ENCODE measurements at regions not wholly inside any gene's neighbourhood (a gene's known extent, or its start where the extent isn't known, plus 50 kb on each side); places are given as distances from the start of the nearest gene placed in this dataset.

DNA sequence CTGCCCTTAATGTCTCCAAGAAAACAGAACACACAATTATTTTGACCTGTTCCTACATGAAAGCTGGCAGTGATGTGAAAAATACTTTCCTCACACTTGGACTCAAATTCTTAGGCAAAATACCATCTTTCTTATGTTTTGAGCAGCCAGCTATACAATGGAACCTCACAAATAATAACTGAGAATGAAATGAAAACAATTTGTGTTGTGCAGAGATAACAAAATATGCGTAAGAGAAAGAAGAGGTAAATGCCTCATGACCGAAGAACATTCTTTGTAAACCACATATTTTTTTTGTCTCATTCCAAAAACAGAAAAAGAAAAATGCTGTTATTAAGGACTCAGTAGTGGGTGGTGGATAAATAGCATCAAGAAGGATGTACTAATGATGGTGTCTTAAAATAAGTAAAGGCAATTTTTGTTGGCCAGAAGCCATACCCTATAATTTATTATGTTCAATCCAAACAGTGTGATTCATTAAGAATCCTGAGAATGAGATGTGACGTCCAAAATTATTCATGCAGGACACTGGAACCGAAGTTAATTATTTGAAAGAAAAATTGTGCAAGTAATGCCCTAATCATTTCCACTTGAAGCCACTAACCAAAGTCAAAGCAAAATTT is 193.0 kb upstream of the NETO1 start:
- H3K27ac Mint-ChIP-seq, result no peak overlapping the region
- no peak overlapping the region for H3K4me3 ChIP-seq (ENCODE audit: low read depth, low read length)
- peaks cover 0 to 10% (median 4%) of the 10 kb centered on the region in 7 donors for H3K9me3 Mint-ChIP-seq
- H3K4me1 Mint-ChIP-seq, result no peaks in the 10 kb centered on the region
- no peaks in the 10 kb centered on the region for H3K36me3 Mint-ChIP-seq
- no peaks in the 10 kb centered on the region for H3K27me3 ChIP-seq (ENCODE audit: control insufficient read depth, insufficient read depth, low read length)
- ATAC-seq (ENCODE audit: low read depth in 2 of 2) (no peak), DNase-seq (no peak)
- H3K27me3 Mint-ChIP-seq, result no peaks in the 10 kb centered on the region
- H3K4me1 ChIP-seq (ENCODE audit: control insufficient read depth, insufficient read depth, low read length, poor library complexity, severe bottlenecking), result no peaks in the 10 kb centered on the region
- peaks cover 0 to 2% of the 10 kb centered on the region in 2 experiments for H3K9me3 ChIP-seq (ENCODE audit: control insufficient read depth in 2 of 2, low read length in 2 of 2)
- no peak overlapping the region for H3K4me3 Mint-ChIP-seq
- no peak overlapping the region for H3K27ac ChIP-seq (ENCODE audit: insufficient read depth, low read length, poor library complexity, severe bottlenecking)
- H3K36me3 ChIP-seq (ENCODE audit: control insufficient read depth, insufficient read depth, low read length), result no peaks in the 10 kb centered on the region

GRCh38 chr18:73059280-73059679 is 191.5 kb upstream of the NETO1 start:
- Histone ChIP-seq H3K36me3 (ENCODE audit: control insufficient read depth, insufficient read depth, low read length) (no peaks in the 10 kb centered on the region), H3K27ac (ENCODE audit: insufficient read depth, low read length, poor library complexity, severe bottlenecking) (no peak overlapping the region), H3K4me1 (ENCODE audit: control insufficient read depth, insufficient read depth, low read length, poor library complexity, severe bottlenecking) (no peaks in the 10 kb centered on the region), H3K4me3 (ENCODE audit: low read depth, low read length) (no peak overlapping the region), H3K27me3 (ENCODE audit: control insufficient read depth, insufficient read depth, low read length) (no peaks in the 10 kb centered on the region), H3K9me3 (ENCODE audit: control insufficient read depth in 2 of 2, low read length in 2 of 2) (peaks cover 0 to 2% of the 10 kb centered on the region in 2 experiments)
- DNase-seq, result no peak
- no peak overlapping the region for H3K27ac Mint-ChIP-seq
- no peak overlapping the region for H3K4me3 Mint-ChIP-seq
- no peaks in the 10 kb centered on the region for H3K36me3 Mint-ChIP-seq
- ATAC-seq (ENCODE audit: low read depth in 2 of 2), result no peak
- H3K9me3 Mint-ChIP-seq, result peaks cover 0 to 10% (median 4%) of the 10 kb centered on the region in 7 donors
- H3K27me3 Mint-ChIP-seq, result no peaks in the 10 kb centered on the region
- no peaks in the 10 kb centered on the region for H3K4me1 Mint-ChIP-seq

DNA sequence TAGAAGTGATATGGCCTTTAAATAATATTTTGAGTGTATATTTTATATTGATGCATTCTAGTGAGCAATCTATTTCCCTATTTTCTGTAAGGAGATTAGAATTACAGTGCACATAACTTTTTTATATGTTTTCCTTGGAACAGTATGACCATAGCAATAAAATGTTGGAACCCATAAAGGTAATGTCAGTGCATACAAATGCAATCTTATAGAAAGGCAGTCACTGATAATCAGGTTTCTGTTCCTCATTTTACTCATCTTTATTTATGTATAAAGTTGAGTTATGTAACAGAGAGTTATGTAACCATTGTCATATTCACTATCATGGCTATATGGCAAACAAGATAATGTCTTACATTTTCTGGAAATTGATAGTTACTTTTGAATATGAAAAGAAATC is 179.9 kb upstream of the NETO1 start:
- Histone ChIP-seq H3K4me3 (ENCODE audit: low read depth, low read length) (no peak overlapping the region), H3K9me3 (ENCODE audit: control insufficient read depth in 2 of 2, low read length in 2 of 2) (no peaks in the 10 kb centered on the region), H3K27ac (ENCODE audit: insufficient read depth, low read length, poor library complexity, severe bottlenecking) (no peak overlapping the region), H3K27me3 (ENCODE audit: control insufficient read depth, insufficient read depth, low read length) (no peaks in the 10 kb centered on the region), H3K4me1 (ENCODE audit: control insufficient read depth, insufficient read depth, low read length, poor library complexity, severe bottlenecking) (no peaks in the 10 kb centered on the region), H3K36me3 (ENCODE audit: control insufficient read depth, insufficient read depth, low read length) (no peaks in the 10 kb centered on the region)
- H3K4me1 Mint-ChIP-seq, result no peaks in the 10 kb centered on the region
- no peaks in the 10 kb centered on the region for H3K36me3 Mint-ChIP-seq
- H3K9me3 Mint-ChIP-seq, result peaks cover 0 to 18% (median 11%) of the 10 kb centered on the region in 7 donors
- no peak overlapping the region for H3K27ac Mint-ChIP-seq
- H3K27me3 Mint-ChIP-seq, result no peaks in the 10 kb centered on the region
- DNase-seq, result no peak
- no peak overlapping the region for H3K4me3 Mint-ChIP-seq
- ATAC-seq (ENCODE audit: low read depth in 2 of 2), result no peak

DNA sequence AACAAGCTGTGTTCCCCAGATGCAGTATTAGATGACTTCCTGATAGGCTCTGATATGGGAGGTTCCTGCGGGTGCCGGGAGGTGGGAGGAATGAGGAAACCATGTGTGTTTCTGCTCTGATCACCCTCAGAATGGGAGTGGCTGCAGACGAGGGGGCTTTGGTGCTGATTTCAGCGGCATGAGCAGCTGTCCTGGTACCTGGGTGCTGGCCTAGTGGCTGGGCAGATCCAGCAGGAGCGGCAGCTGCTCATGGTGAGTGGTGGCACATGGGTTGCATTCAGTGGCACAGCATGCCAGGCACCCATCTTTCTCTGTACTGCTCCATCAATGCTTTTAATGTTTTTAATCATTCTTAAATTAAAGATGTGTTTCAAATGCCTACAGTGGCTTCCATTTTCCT is 177.2 kb upstream of the NETO1 start:
- H3K4me1 ChIP-seq (ENCODE audit: control insufficient read depth, insufficient read depth, low read length, poor library complexity, severe bottlenecking), result no peaks in the 10 kb centered on the region
- no peaks in the 10 kb centered on the region for H3K36me3 Mint-ChIP-seq
- H3K27me3 ChIP-seq (ENCODE audit: control insufficient read depth, insufficient read depth, low read length), result no peaks in the 10 kb centered on the region
- no peak overlapping the region for H3K27ac ChIP-seq (ENCODE audit: insufficient read depth, low read length, poor library complexity, severe bottlenecking)
- H3K27me3 Mint-ChIP-seq, result no peaks in the 10 kb centered on the region
- ATAC-seq (ENCODE audit: low read depth in 2 of 2) (no peak), DNase-seq (no peak)
- H3K9me3 ChIP-seq (ENCODE audit: control insufficient read depth in 2 of 2, low read length in 2 of 2), result no peaks in the 10 kb centered on the region
- peaks cover 0 to 17% (median 11%) of the 10 kb centered on the region in 7 donors for H3K9me3 Mint-ChIP-seq
- H3K4me3 Mint-ChIP-seq, result no peak overlapping the region
- no peak overlapping the region for H3K27ac Mint-ChIP-seq
- H3K4me1 Mint-ChIP-seq, result no peaks in the 10 kb centered on the region
- H3K36me3 ChIP-seq (ENCODE audit: control insufficient read depth, insufficient read depth, low read length), result no peaks in the 10 kb centered on the region
- no peak overlapping the region for H3K4me3 ChIP-seq (ENCODE audit: low read depth, low read length)

DNA sequence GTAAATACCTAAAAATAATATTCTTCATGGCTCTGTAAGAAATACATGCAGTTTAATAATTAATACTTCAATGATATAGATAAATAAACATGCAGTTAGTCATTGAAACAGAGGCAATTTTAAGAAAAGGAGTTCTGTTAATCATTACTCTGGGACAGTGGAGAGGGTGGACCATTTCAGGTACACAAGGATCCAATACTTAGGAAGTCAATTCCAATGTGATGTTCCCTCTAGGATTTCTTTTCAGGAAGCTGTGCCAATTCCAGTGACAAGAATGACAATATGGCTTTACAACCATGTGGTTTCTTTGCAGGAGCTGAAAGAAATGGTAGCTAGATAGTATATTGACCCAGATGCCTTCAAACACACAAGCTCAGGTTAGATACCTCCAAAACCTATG is 175.8 kb upstream of the NETO1 start:
- H3K27me3 Mint-ChIP-seq, result no peaks in the 10 kb centered on the region
- H3K4me3 ChIP-seq (ENCODE audit: low read depth, low read length), result no peak overlapping the region
- H3K27ac ChIP-seq (ENCODE audit: insufficient read depth, low read length, poor library complexity, severe bottlenecking), result no peak overlapping the region
- H3K4me1 ChIP-seq (ENCODE audit: control insufficient read depth, insufficient read depth, low read length, poor library complexity, severe bottlenecking), result no peaks in the 10 kb centered on the region
- no peak for ATAC-seq (ENCODE audit: low read depth in 2 of 2)
- no peak overlapping the region for H3K27ac Mint-ChIP-seq
- H3K9me3 ChIP-seq (ENCODE audit: control insufficient read depth in 2 of 2, low read length in 2 of 2), result no peaks in the 10 kb centered on the region
- no peaks in the 10 kb centered on the region for H3K27me3 ChIP-seq (ENCODE audit: control insufficient read depth, insufficient read depth, low read length)
- no peaks in the 10 kb centered on the region for H3K36me3 ChIP-seq (ENCODE audit: control insufficient read depth, insufficient read depth, low read length)
- no peaks in the 10 kb centered on the region for H3K36me3 Mint-ChIP-seq
- H3K4me1 Mint-ChIP-seq, result no peaks in the 10 kb centered on the region
- DNase-seq, result no peak
- peaks cover 0 to 23% (median 11%) of the 10 kb centered on the region in 7 donors for H3K9me3 Mint-ChIP-seq
- H3K4me3 Mint-ChIP-seq, result no peak overlapping the region

GRCh38 chr18:73043211-73043610 is 175.4 kb upstream of the NETO1 start:
- H3K9me3 Mint-ChIP-seq, result peaks cover 0 to 23% (median 11%) of the 10 kb centered on the region in 7 donors
- no peaks in the 10 kb centered on the region for H3K27me3 Mint-ChIP-seq
- ATAC-seq (ENCODE audit: low read depth in 2 of 2) (no peak), DNase-seq (no peak)
- no peaks in the 10 kb centered on the region for H3K36me3 Mint-ChIP-seq
- H3K27ac Mint-ChIP-seq, result no peak overlapping the region
- Histone ChIP-seq H3K4me3 (ENCODE audit: low read depth, low read length) (no peak overlapping the region), H3K9me3 (ENCODE audit: control insufficient read depth in 2 of 2, low read length in 2 of 2) (no peaks in the 10 kb centered on the region), H3K27ac (ENCODE audit: insufficient read depth, low read length, poor library complexity, severe bottlenecking) (no peak overlapping the region), H3K36me3 (ENCODE audit: control insufficient read depth, insufficient read depth, low read length) (no peaks in the 10 kb centered on the region), H3K4me1 (ENCODE audit: control insufficient read depth, insufficient read depth, low read length, poor library complexity, severe bottlenecking) (no peaks in the 10 kb centered on the region), H3K27me3 (ENCODE audit: control insufficient read depth, insufficient read depth, low read length) (no peaks in the 10 kb centered on the region)
- no peaks in the 10 kb centered on the region for H3K4me1 Mint-ChIP-seq
- no peak overlapping the region for H3K4me3 Mint-ChIP-seq

GRCh38 chr18:73040247-73040646 is 172.5 kb upstream of the NETO1 start:
- Histone ChIP-seq H3K36me3 (ENCODE audit: control insufficient read depth, insufficient read depth, low read length) (no peaks in the 10 kb centered on the region), H3K9me3 (ENCODE audit: control insufficient read depth in 2 of 2, low read length in 2 of 2) (no peaks in the 10 kb centered on the region), H3K4me3 (ENCODE audit: low read depth, low read length) (no peak overlapping the region), H3K4me1 (ENCODE audit: control insufficient read depth, insufficient read depth, low read length, poor library complexity, severe bottlenecking) (no peaks in the 10 kb centered on the region), H3K27ac (ENCODE audit: insufficient read depth, low read length, poor library complexity, severe bottlenecking) (no peak overlapping the region), H3K27me3 (ENCODE audit: control insufficient read depth, insufficient read depth, low read length) (no peaks in the 10 kb centered on the region)
- no peaks in the 10 kb centered on the region for H3K4me1 Mint-ChIP-seq
- ATAC-seq (ENCODE audit: low read depth in 2 of 2) (no peak), DNase-seq (no peak)
- no peak overlapping the region for H3K4me3 Mint-ChIP-seq
- no peak overlapping the region for H3K27ac Mint-ChIP-seq
- peaks cover 3 to 14% (median 4%) of the 10 kb centered on the region in 7 donors for H3K9me3 Mint-ChIP-seq
- H3K36me3 Mint-ChIP-seq, result no peaks in the 10 kb centered on the region
- H3K27me3 Mint-ChIP-seq, result no peaks in the 10 kb centered on the region

GRCh38 chr18:73038336-73038735 is 170.5 kb upstream of the NETO1 start:
- H3K27ac Mint-ChIP-seq, result no peak overlapping the region

More at GRCh38 chr18:73038336-73038735, 170.5 kb upstream of the NETO1 start:
- Mint-ChIP-seq H3K4me3 (no peak overlapping the region), H3K9me3 (peaks cover 3 to 14% (median 9%) of the 10 kb centered on the region in 7 donors), H3K27me3 (no peaks in the 10 kb centered on the region), H3K4me1 (no peaks in the 10 kb centered on the region), H3K36me3 (no peaks in the 10 kb centered on the region)
- Histone ChIP-seq H3K27ac (ENCODE audit: insufficient read depth, low read length, poor library complexity, severe bottlenecking) (no peak overlapping the region), H3K4me3 (ENCODE audit: low read depth, low read length) (no peak overlapping the region), H3K4me1 (ENCODE audit: control insufficient read depth, insufficient read depth, low read length, poor library complexity, severe bottlenecking) (no peaks in the 10 kb centered on the region), H3K27me3 (ENCODE audit: control insufficient read depth, insufficient read depth, low read length) (no peaks in the 10 kb centered on the region), H3K9me3 (ENCODE audit: control insufficient read depth in 2 of 2, low read length in 2 of 2) (no peaks in the 10 kb centered on the region), H3K36me3 (ENCODE audit: control insufficient read depth, insufficient read depth, low read length) (no peaks in the 10 kb centered on the region)
- DNase-seq (no peak), ATAC-seq (ENCODE audit: low read depth in 2 of 2) (no peak)
